ENCODE measurements at regions not wholly inside any gene's neighbourhood (a gene's known extent, or its start where the extent isn't known, plus 50 kb on each side); places are given as distances from the start of the nearest gene placed in this dataset.

DNA sequence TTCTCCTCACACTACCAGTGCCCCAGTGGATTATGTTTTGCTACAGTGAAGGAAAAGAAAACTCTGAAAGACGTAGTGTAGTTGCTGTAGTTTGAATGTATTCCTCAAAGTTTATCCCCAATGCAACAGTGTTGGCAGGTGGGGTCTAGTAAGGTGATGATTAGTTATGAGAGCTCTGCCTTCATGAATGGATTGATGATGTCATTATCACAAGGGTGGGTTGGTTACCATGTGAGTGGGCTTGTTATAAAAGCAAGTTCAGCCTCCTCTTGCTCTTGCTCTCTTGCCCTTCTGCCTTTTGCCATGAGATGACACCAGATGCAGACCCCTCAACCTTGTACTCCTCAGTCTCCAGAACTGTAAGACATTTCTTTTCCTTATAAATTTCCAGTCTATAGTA is 244.7 kb upstream of the RSPO3 start:
- H3K9me3 ChIP-seq (ENCODE audit: control insufficient read depth, low read length): no peaks in the 10 kb centered on the region
- no peaks in the 10 kb centered on the region for H3K79me1 ChIP-seq (replicated peaks; ENCODE audit: low read length, poor library complexity, severe bottlenecking)
- no peak overlapping the region for H2BK5ac ChIP-seq (ENCODE audit: low read depth, low read length, poor library complexity, severe bottlenecking)
- H3K27ac ChIP-seq (ENCODE audit: low read length, poor library complexity, severe bottlenecking): no peak overlapping the region
- no peak overlapping the region for H3K9ac ChIP-seq (ENCODE audit: low read length)
- H3K27me3 ChIP-seq (ENCODE audit: control insufficient read depth in 1 of 2, insufficient read depth in 1 of 2, low read length in 2 of 2): no peaks in the 10 kb centered on the region
- no peak overlapping the region for H3K18ac ChIP-seq (ENCODE audit: low read depth in 1 of 2, low read length in 2 of 2)
- H3K4ac ChIP-seq (ENCODE audit: low read depth in 1 of 2, low read length in 2 of 2): no peak overlapping the region
- H2BK15ac ChIP-seq (ENCODE audit: low read depth, poor library complexity, severe bottlenecking): no peak overlapping the region
- no peak overlapping the region for H3K4me3 ChIP-seq (ENCODE audit: insufficient read depth in 1 of 2, low read depth in 1 of 2, low read length in 2 of 2)
- H2AFZ ChIP-seq (ENCODE audit: low read depth, low read length): no peak overlapping the region
- no peak overlapping the region for H2AK5ac ChIP-seq (ENCODE audit: low read length, severe bottlenecking)
- H3K14ac ChIP-seq (ENCODE audit: low read length in 2 of 2): no peak overlapping the region
- H3K36me3 ChIP-seq (ENCODE audit: control insufficient read depth in 1 of 2, insufficient read depth in 2 of 2, low read depth in 1 of 2, low read length in 2 of 2): no peaks in the 10 kb centered on the region
- no peak overlapping the region for H3K23ac ChIP-seq (ENCODE audit: low read length in 2 of 2)
- H4K91ac ChIP-seq (ENCODE audit: low read length): no peak overlapping the region
- no peaks in the 10 kb centered on the region for H3K4me1 ChIP-seq (ENCODE audit: control insufficient read depth, insufficient read depth, low read depth, low read length)
- DNase-seq: no peak
- H2BK120ac ChIP-seq (ENCODE audit: low read depth, low read length): no peak overlapping the region
- no peak overlapping the region for H3K4me2 ChIP-seq (ENCODE audit: low read length, poor library complexity, severe bottlenecking)
- no peak overlapping the region for H2BK12ac ChIP-seq (ENCODE audit: low read length in 2 of 2)
- no peak overlapping the region for H4K8ac ChIP-seq (ENCODE audit: low read length)
- WGBS: 89% methylated on average over 1 of the region's 1 CpG

DNA sequence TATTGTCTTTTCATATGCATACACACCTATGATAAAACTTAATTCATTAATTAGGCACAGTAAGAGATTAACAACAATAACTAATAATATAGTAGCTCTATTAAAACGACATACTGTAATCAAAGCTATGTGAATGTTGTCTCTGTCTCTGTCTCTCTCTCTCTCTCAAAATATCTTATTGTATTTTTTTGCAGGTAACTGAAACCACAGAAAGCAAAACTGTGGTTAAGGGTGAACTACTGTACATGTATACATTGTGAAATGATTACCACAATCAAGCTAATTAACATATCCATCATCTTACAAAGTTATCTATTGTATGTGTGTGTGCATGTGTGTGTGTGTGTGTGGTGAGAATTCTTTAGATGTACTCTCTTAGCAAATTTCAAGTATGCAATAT is 242.0 kb upstream of the RSPO3 start:
- Histone ChIP-seq H3K23ac (ENCODE audit: low read length in 2 of 2) (no peak overlapping the region), H2BK5ac (ENCODE audit: low read depth, low read length, poor library complexity, severe bottlenecking) (no peak overlapping the region), H4K8ac (ENCODE audit: low read length) (no peak overlapping the region), H2AK5ac (ENCODE audit: low read length, severe bottlenecking) (no peak overlapping the region), H2BK15ac (ENCODE audit: low read depth, poor library complexity, severe bottlenecking) (no peak overlapping the region), H3K36me3 (ENCODE audit: control insufficient read depth in 1 of 2, insufficient read depth in 2 of 2, low read depth in 1 of 2, low read length in 2 of 2) (no peaks in the 10 kb centered on the region), H2BK120ac (ENCODE audit: low read depth, low read length) (no peak overlapping the region), H3K18ac (ENCODE audit: low read depth in 1 of 2, low read length in 2 of 2) (no peak overlapping the region), H3K27me3 (ENCODE audit: control insufficient read depth in 1 of 2, insufficient read depth in 1 of 2, low read length in 2 of 2) (no peaks in the 10 kb centered on the region), H3K9me3 (ENCODE audit: control insufficient read depth, low read length) (no peaks in the 10 kb centered on the region), H4K91ac (ENCODE audit: low read length) (no peak overlapping the region), H3K14ac (ENCODE audit: low read length in 2 of 2) (no peak overlapping the region), H3K4me3 (ENCODE audit: insufficient read depth in 1 of 2, low read depth in 1 of 2, low read length in 2 of 2) (no peak overlapping the region), H3K4me2 (ENCODE audit: low read length, poor library complexity, severe bottlenecking) (no peak overlapping the region), H3K4me1 (ENCODE audit: control insufficient read depth, insufficient read depth, low read depth, low read length) (no peaks in the 10 kb centered on the region), H3K79me1 (replicated peaks; ENCODE audit: low read length, poor library complexity, severe bottlenecking) (no peaks in the 10 kb centered on the region), H2AFZ (ENCODE audit: low read depth, low read length) (no peak overlapping the region), H3K4ac (ENCODE audit: low read depth in 1 of 2, low read length in 2 of 2) (no peak overlapping the region), H3K9ac (ENCODE audit: low read length) (no peak overlapping the region), H3K27ac (ENCODE audit: low read length, poor library complexity, severe bottlenecking) (no peak overlapping the region), H2BK12ac (ENCODE audit: low read length in 2 of 2) (no peak overlapping the region)
- WGBS: no CpG with 5 or more reads among the region's 1 CpG
- DNase-seq: no peak

DNA sequence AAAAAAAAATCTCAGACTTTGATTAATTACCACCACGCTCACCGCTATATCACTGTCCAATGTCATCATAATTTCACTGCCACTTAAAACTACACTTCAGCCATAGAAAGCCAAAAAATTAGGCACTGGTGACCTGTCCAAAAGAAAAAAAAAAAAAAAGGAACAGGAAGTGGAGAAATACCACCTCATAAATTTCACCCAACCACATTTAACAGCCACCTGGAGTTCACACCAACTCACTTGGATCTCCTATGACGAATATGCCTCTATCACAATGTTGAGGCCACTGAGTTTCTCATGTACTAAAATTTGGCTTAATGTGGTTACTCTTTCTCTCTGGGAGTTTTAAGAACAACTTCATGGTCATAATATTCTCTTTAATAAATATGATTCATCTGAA is 237.5 kb upstream of the RSPO3 start:
- H3K9ac ChIP-seq (ENCODE audit: low read length): no peak overlapping the region
- no peak overlapping the region for H3K27ac ChIP-seq (ENCODE audit: low read length, poor library complexity, severe bottlenecking)
- H2BK5ac ChIP-seq (ENCODE audit: low read depth, low read length, poor library complexity, severe bottlenecking): no peak overlapping the region
- H3K4me3 ChIP-seq (ENCODE audit: insufficient read depth in 1 of 2, low read depth in 1 of 2, low read length in 2 of 2): no peak overlapping the region
- H3K4me1 ChIP-seq (ENCODE audit: control insufficient read depth, insufficient read depth, low read depth, low read length): no peaks in the 10 kb centered on the region
- H4K8ac ChIP-seq (ENCODE audit: low read length): no peak overlapping the region
- H2BK12ac ChIP-seq (ENCODE audit: low read length in 2 of 2): no peak overlapping the region
- H2BK120ac ChIP-seq (ENCODE audit: low read depth, low read length): no peak overlapping the region
- H3K14ac ChIP-seq (ENCODE audit: low read length in 2 of 2): no peak overlapping the region
- H4K91ac ChIP-seq (ENCODE audit: low read length): no peak overlapping the region
- DNase-seq: no peak
- no peaks in the 10 kb centered on the region for H3K9me3 ChIP-seq (ENCODE audit: control insufficient read depth, low read length)
- H2AFZ ChIP-seq (ENCODE audit: low read depth, low read length): no peak overlapping the region
- H3K27me3 ChIP-seq (ENCODE audit: control insufficient read depth in 1 of 2, insufficient read depth in 1 of 2, low read length in 2 of 2): no peaks in the 10 kb centered on the region
- no peaks in the 10 kb centered on the region for H3K79me1 ChIP-seq (replicated peaks; ENCODE audit: low read length, poor library complexity, severe bottlenecking)
- no peak overlapping the region for H2BK15ac ChIP-seq (ENCODE audit: low read depth, poor library complexity, severe bottlenecking)
- H3K23ac ChIP-seq (ENCODE audit: low read length in 2 of 2): no peak overlapping the region
- 100% methylated on average over 2 of the region's 3 CpGs for WGBS
- no peaks in the 10 kb centered on the region for H3K36me3 ChIP-seq (ENCODE audit: control insufficient read depth in 1 of 2, insufficient read depth in 2 of 2, low read depth in 1 of 2, low read length in 2 of 2)
- H3K4ac ChIP-seq (ENCODE audit: low read depth in 1 of 2, low read length in 2 of 2): no peak overlapping the region
- H3K18ac ChIP-seq (ENCODE audit: low read depth in 1 of 2, low read length in 2 of 2): no peak overlapping the region
- no peak overlapping the region for H2AK5ac ChIP-seq (ENCODE audit: low read length, severe bottlenecking)
- H3K4me2 ChIP-seq (ENCODE audit: low read length, poor library complexity, severe bottlenecking): no peak overlapping the region

DNA sequence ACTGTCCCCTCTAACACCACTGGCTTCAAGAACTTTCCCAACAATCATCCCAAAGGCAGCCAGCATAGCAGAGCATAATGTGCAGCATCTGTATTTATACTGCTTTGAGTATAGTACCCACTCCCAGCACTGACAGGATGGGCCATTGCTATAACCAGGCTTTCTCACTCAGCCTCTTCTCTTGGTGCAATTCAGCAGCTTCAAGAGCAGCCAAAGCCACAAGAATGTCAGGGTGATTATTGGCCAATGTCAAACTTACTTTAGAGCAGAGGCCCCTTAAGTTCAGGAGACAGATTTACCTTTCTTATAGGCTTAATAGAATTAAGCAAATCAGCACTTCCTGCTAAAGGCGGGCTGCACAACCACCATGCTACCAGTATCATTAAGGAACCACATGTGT is 232.4 kb upstream of the RSPO3 start:
- Histone ChIP-seq H3K4me2 (ENCODE audit: low read length, poor library complexity, severe bottlenecking) (no peak overlapping the region), H3K4me3 (ENCODE audit: insufficient read depth in 1 of 2, low read depth in 1 of 2, low read length in 2 of 2) (no peak overlapping the region), H2BK120ac (ENCODE audit: low read depth, low read length) (no peak overlapping the region), H3K27me3 (ENCODE audit: control insufficient read depth in 1 of 2, insufficient read depth in 1 of 2, low read length in 2 of 2) (no peaks in the 10 kb centered on the region), H3K27ac (ENCODE audit: low read length, poor library complexity, severe bottlenecking) (no peak overlapping the region), H4K91ac (ENCODE audit: low read length) (no peak overlapping the region), H3K4ac (ENCODE audit: low read depth in 1 of 2, low read length in 2 of 2) (no peak overlapping the region), H3K18ac (ENCODE audit: low read depth in 1 of 2, low read length in 2 of 2) (no peak overlapping the region), H3K9ac (ENCODE audit: low read length) (no peak overlapping the region), H3K4me1 (ENCODE audit: control insufficient read depth, insufficient read depth, low read depth, low read length) (no peaks in the 10 kb centered on the region), H4K8ac (ENCODE audit: low read length) (no peak overlapping the region), H3K36me3 (ENCODE audit: control insufficient read depth in 1 of 2, insufficient read depth in 2 of 2, low read depth in 1 of 2, low read length in 2 of 2) (no peaks in the 10 kb centered on the region), H2BK5ac (ENCODE audit: low read depth, low read length, poor library complexity, severe bottlenecking) (no peak overlapping the region), H2BK12ac (ENCODE audit: low read length in 2 of 2) (no peak overlapping the region), H3K79me1 (replicated peaks; ENCODE audit: low read length, poor library complexity, severe bottlenecking) (no peaks in the 10 kb centered on the region), H3K23ac (ENCODE audit: low read length in 2 of 2) (no peak overlapping the region), H2AFZ (ENCODE audit: low read depth, low read length) (no peak overlapping the region), H3K9me3 (ENCODE audit: control insufficient read depth, low read length) (no peaks in the 10 kb centered on the region), H2BK15ac (ENCODE audit: low read depth, poor library complexity, severe bottlenecking) (no peak overlapping the region), H3K14ac (ENCODE audit: low read length in 2 of 2) (no peak overlapping the region), H2AK5ac (ENCODE audit: low read length, severe bottlenecking) (no peak overlapping the region)
- DNase-seq: peak; percentile 43
- WGBS: 100% methylated on average over 1 of the region's 1 CpG

Data from mesenchymal stem cell (in vitro differentiated cells and primary cell).